H1 (cell line): ENCODE measurements at regions not wholly inside any gene's neighbourhood (a gene's known extent, or its start where the extent isn't known, plus 50 kb on each side); places are given as distances from the start of the nearest gene placed in this dataset.

Source experiments
- CTCF ChIA-PET: fragments of 300-600 bp; sonication (Branson Sonifier 250); formaldehyde crosslinking; loops from one replicate; lab custom pipeline; 2021; ENCODE audit not compliant: partially characterized antibody; lab: Charles Lee
- POLR2A ChIA-PET: fragments of 300-600 bp; sonication (Branson Sonifier 250); formaldehyde crosslinking; loops from one replicate; lab custom pipeline; 2021; ENCODE audit warnings: inconsistent platforms; ENCODE audit not compliant: partially characterized antibody; lab: Charles Lee
- DNase-seq, 2 experiments: peaks; one replicate each; pipeline versions ENCODE4 v3.0.0 to v3.0.0-alpha.2; 2010 to 2022; ENCODE audit warnings: low spot score in 2 of 2, low read depth in 1 of 2, mixed read lengths in 1 of 2
- FAIRE-seq: peaks from 2 replicates; lab custom pipeline; 2011; peaks lifted over from hg19 to GRCh38; lab: Jason Lieb, UNC
- H2AFZ ChIP-seq: 2 replicates; pipeline ENCODE4 v1.8.1; 2012; ENCODE audit warnings: low read length, inconsistent platforms
- H2AK5ac ChIP-seq: 2 replicates; pipeline ENCODE4 v1.6.1; 2013; ENCODE audit warnings: low read depth, low read length
- H2BK120ac ChIP-seq: replicated peaks from 2 replicates; pipeline ENCODE3; 2013; ENCODE audit warnings: low read depth, low read length, inconsistent platforms
- H2BK12ac ChIP-seq: 2 replicates; pipeline ENCODE4 v1.6.1; 2013; ENCODE audit warnings: low read depth, low read length
- H2BK15ac ChIP-seq: 2 replicates; pipeline ENCODE4 v1.6.1; 2013; ENCODE audit warnings: low read length
- H2BK20ac ChIP-seq: 2 replicates; pipeline ENCODE4 v1.6.1; 2013; ENCODE audit warnings: low read length
- H2BK5ac ChIP-seq: 2 replicates; pipeline ENCODE4 v1.6.1; 2013; ENCODE audit warnings: low read depth, low read length
- H3K14ac ChIP-seq: 2 replicates; pipeline ENCODE4 v1.6.1; 2013; ENCODE audit warnings: inconsistent platforms; ENCODE audit not compliant: insufficient read length
- H3K18ac ChIP-seq: 2 replicates; pipeline ENCODE4 v1.6.1; 2013; ENCODE audit warnings: low read length; ENCODE audit errors: extremely low read depth
- H3K23ac ChIP-seq: 2 replicates; pipeline ENCODE4 v1.6.1; 2013; ENCODE audit warnings: inconsistent platforms; ENCODE audit not compliant: insufficient read length
- H3K23me2 ChIP-seq: 2 replicates; pipeline ENCODE4 v1.6.1; 2013; ENCODE audit warnings: low read depth, low read length
- H3K27ac ChIP-seq: 2 replicates; pipeline ENCODE4 v1.6.1; 2011; ENCODE audit warnings: low read depth, low read length, inconsistent platforms
- H3K27me3 ChIP-seq, 4 experiments: replicated peaks in 1 of 4; 1 replicate in 1 of 4; 2 replicates in 3 of 4; pipeline versions ENCODE4 v1.6.1 to v1.8.1; 2011 to 2013; ENCODE audit warnings: low read length in 3 of 4, mild to moderate bottlenecking in 3 of 4, inconsistent platforms in 2 of 4, mixed read lengths in 2 of 4, moderate library complexity in 1 of 4; ENCODE audit not compliant: control insufficient read depth in 3 of 4, insufficient read depth in 3 of 4; ENCODE audit errors: extremely low read depth in 1 of 4
- H3K36me3 ChIP-seq, 4 experiments: 2 replicates each; pipeline versions ENCODE4 v1.6.1 to v1.8.1; 2011 to 2013; ENCODE audit warnings: mild to moderate bottlenecking in 4 of 4, low read length in 3 of 4, moderate library complexity in 2 of 4, control low read depth in 1 of 4, inconsistent platforms in 1 of 4; ENCODE audit not compliant: insufficient read depth in 4 of 4, control insufficient read depth in 2 of 4
- H3K4ac ChIP-seq: replicated peaks from 2 replicates; pipeline ENCODE3; 2013; ENCODE audit warnings: low read length, low read depth, mixed read lengths, inconsistent platforms; ENCODE audit not compliant: insufficient read length
- H3K4me1 ChIP-seq, 4 experiments: replicated peaks in 1 of 4; 1 replicate in 1 of 4; 2 replicates in 3 of 4; pipeline versions ENCODE4 v1.6.1 to v1.8.1; 2011 to 2013; ENCODE audit warnings: low read length in 3 of 4, inconsistent platforms in 2 of 4, mixed read lengths in 1 of 4; ENCODE audit not compliant: insufficient read depth in 4 of 4, control insufficient read depth in 3 of 4
- H3K4me2 ChIP-seq, 2 experiments: 2 replicates each; pipeline versions ENCODE4 v1.6.1 to v1.8.1; 2011 to 2013; ENCODE audit warnings: low read depth in 2 of 2, low read length in 2 of 2, control low read depth in 1 of 2, inconsistent platforms in 1 of 2, mild to moderate bottlenecking in 1 of 2; ENCODE audit not compliant: insufficient read depth in 1 of 2
- H3K4me3 ChIP-seq, 4 experiments: fragments of 200-600, 300-600 bp in 1 of 4; sonication (generic), shearing (Covaris generic), sonication (Bioruptor Twin) in 1 of 4; 2 replicates each; pipeline versions ENCODE4 v1.5.1 to v1.8.1; 2011 to 2016; ENCODE audit warnings: low read length in 4 of 4, low read depth in 3 of 4, control low read depth in 2 of 4, inconsistent platforms in 2 of 4, mild to moderate bottlenecking in 2 of 4, mixed read lengths in 1 of 4, moderate library complexity in 1 of 4; ENCODE audit not compliant: insufficient read depth in 2 of 4; ENCODE audit errors: extremely low read depth in 1 of 4
- H3K56ac ChIP-seq: replicated peaks from 2 replicates; pipeline ENCODE3; 2013; ENCODE audit warnings: low read depth, mild to moderate bottlenecking, mixed read lengths, low read length, inconsistent platforms; ENCODE audit not compliant: insufficient read length
- H3K79me1 ChIP-seq: 2 replicates; pipeline ENCODE4 v1.6.1; 2013; ENCODE audit warnings: low read depth, low read length, control low read depth
- H3K79me2 ChIP-seq, 2 experiments: 2 replicates each; pipeline versions ENCODE4 v1.6.1 to v1.8.1; 2012 to 2013; ENCODE audit warnings: low read length in 2 of 2, mild to moderate bottlenecking in 2 of 2, inconsistent platforms in 1 of 2; ENCODE audit not compliant: insufficient read depth in 2 of 2, control insufficient read depth in 1 of 2
- H3K9ac ChIP-seq, 4 experiments: replicated peaks in 1 of 4; 1 replicate in 1 of 4; 2 replicates in 3 of 4; pipeline versions ENCODE4 v1.6.1 to v1.8.1; 2011 to 2013; ENCODE audit warnings: low read depth in 3 of 4, low read length in 3 of 4, control low read depth in 2 of 4, mild to moderate bottlenecking in 2 of 4, moderate library complexity in 2 of 4, inconsistent platforms in 1 of 4; ENCODE audit errors: extremely low read depth in 1 of 4
- H3K9me3 ChIP-seq, 2 experiments: 2 replicates each; pipeline versions ENCODE4 v1.6.1 to v1.8.1; 2012 to 2013; ENCODE audit warnings: mild to moderate bottlenecking in 2 of 2, moderate library complexity in 2 of 2, control low read depth in 1 of 2, inconsistent platforms in 1 of 2, low read depth in 1 of 2, low read length in 1 of 2, mixed read lengths in 1 of 2; ENCODE audit not compliant: insufficient read depth in 2 of 2
- H4K20me1 ChIP-seq, 2 experiments: replicated peaks in 1 of 2; 2 replicates each; pipeline versions ENCODE3 to v1.8.1; 2011 to 2013; ENCODE audit warnings: inconsistent platforms in 2 of 2, low read length in 2 of 2, mild to moderate bottlenecking in 1 of 2; ENCODE audit not compliant: insufficient read depth in 2 of 2, control insufficient read depth in 1 of 2
- H4K5ac ChIP-seq: 2 replicates; pipeline ENCODE4 v1.6.1; 2013; ENCODE audit warnings: low read length, low read depth, mixed read lengths, inconsistent platforms; ENCODE audit not compliant: insufficient read length
- H4K8ac ChIP-seq: 2 replicates; pipeline ENCODE4 v1.8.0; 2013; ENCODE audit warnings: mild to moderate bottlenecking, moderate library complexity, low read length, inconsistent platforms; ENCODE audit not compliant: insufficient read depth; ENCODE audit errors: extremely low read depth
- H4K91ac ChIP-seq: replicated peaks from 2 replicates; pipeline ENCODE3; 2013; ENCODE audit warnings: low read length, mixed read lengths, inconsistent platforms; ENCODE audit not compliant: insufficient read length
- CBX8 ChIP-seq: fragments of 300-800, 300-1000 bp; sonication (generic); IDR thresholded peaks from 2 replicates; pipeline ENCODE4 v1.7.1; 2016; ENCODE audit warnings: low read depth, low read length, borderline replicate concordance
- EZH2 ChIP-seq: fragments of 200-600 bp; sonication (generic); IDR thresholded peaks from 2 replicates; pipeline ENCODE4 v1.7.1; 2012; ENCODE audit warnings: low read depth, mild to moderate bottlenecking, moderate library complexity, low read length, inconsistent platforms; ENCODE audit not compliant: severe bottlenecking
- HDAC6 ChIP-seq: IDR thresholded peaks from one replicate; pipeline ENCODE4 v1.7.1; 2012; ENCODE audit warnings: low read depth, mild to moderate bottlenecking, inconsistent platforms, low read length, moderate library complexity
- JUND ChIP-seq: IDR thresholded peaks from 2 replicates; pipeline ENCODE4 v1.6.1; 2011; ENCODE audit warnings: mild to moderate bottlenecking, improper control_type of control experiment, low read length
- KDM5A ChIP-seq: fragments of 200-600 bp; IDR thresholded peaks from 2 replicates; pipeline ENCODE4 v1.7.1; 2012; ENCODE audit warnings: mild to moderate bottlenecking, low read length, inconsistent platforms, mixed read lengths
- RNF2 ChIP-seq: fragments of 200-900, 300-1000 bp; sonication (generic); IDR thresholded peaks from 2 replicates; pipeline ENCODE4 v1.7.1; 2016; ENCODE audit warnings: borderline replicate concordance, low read depth, mild to moderate bottlenecking, antibody characterized with exemption, low read length; ENCODE audit not compliant: poor library complexity, severe bottlenecking; ENCODE audit errors: missing control alignments
- SP4 ChIP-seq: IDR thresholded peaks from 2 replicates; pipeline ENCODE4 v1.6.1; 2012; ENCODE audit warnings: low read length, inconsistent platforms
- SUZ12 ChIP-seq: fragments of 200-600 bp; sonication (generic); IDR thresholded peaks from 2 replicates; pipeline ENCODE4 v1.6.1; 2012; ENCODE audit warnings: mild to moderate bottlenecking, inconsistent platforms, low read length, moderate library complexity, mixed read lengths
- WGBS, 2 experiments: shearing (Covaris generic) in 1 of 2; methylation state at CpG; one replicate each; pipeline versions ENCODE4 v1.1.6 to v1.1.7; 2013 to 2015; ENCODE audit warnings: low lambda C conversion rate in 2 of 2, mixed read lengths in 2 of 2, inconsistent platforms in 1 of 2, low coverage in 1 of 2, missing lambda C conversion rate in 1 of 2; ENCODE audit not compliant: insufficient replicate concordance in 2 of 2, insufficient coverage in 1 of 2, insufficient read length in 1 of 2; ENCODE audit errors: extremely low coverage in 1 of 2, missing lambda C conversion rate in 1 of 2; 5-methylcytosine and 5-hydroxymethylcytosine counted together
- TF ChIP-seq, protein P1 (sequence below): IDR thresholded peaks from 2 replicates; pipeline ENCODE4 v1.6.1; 2011; ENCODE audit warnings: low read depth, mild to moderate bottlenecking, low read length; ENCODE audit not compliant: insufficient read depth
- TF ChIP-seq, protein P2 (sequence below): IDR thresholded peaks from 2 replicates; pipeline ENCODE4 v1.6.1; 2012; ENCODE audit warnings: inconsistent platforms

DNA sequence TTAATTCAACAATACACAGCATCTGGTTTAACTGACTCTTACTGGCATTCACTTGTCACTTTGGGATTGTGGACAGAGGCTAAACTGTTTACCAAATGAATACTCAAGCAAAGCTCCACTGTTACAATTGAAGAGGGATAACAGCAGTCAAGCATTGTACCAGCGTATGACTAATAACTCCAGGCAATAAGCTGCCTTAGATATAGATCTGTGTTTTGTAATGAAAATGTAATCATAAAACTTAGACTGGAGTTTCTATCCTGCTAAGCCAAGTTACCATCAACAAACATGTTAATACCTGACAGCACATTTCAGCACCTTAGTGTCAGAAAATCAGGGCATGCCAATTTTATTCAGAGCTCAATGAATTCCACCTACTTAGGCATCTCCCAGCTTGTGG lies 889.5 kb downstream of the EPHA4 start:
- Histone ChIP-seq H2BK120ac (no peak overlapping the region), H4K5ac (no peak overlapping the region), H3K79me2 (no peaks in the 10 kb centered on the region), H3K23ac (no peak overlapping the region), H3K56ac (no peak overlapping the region), H3K4me2 (no peak overlapping the region), H3K9me3 (no peaks in the 10 kb centered on the region), H2BK12ac (no peak overlapping the region), H2AK5ac (no peak overlapping the region), H3K4me3 (no peak overlapping the region), H3K27ac (no peak overlapping the region), H3K14ac (no peak overlapping the region), H2BK5ac (no peak overlapping the region), H4K91ac (no peak overlapping the region), H3K4ac (no peak overlapping the region), H3K27me3 (no peaks in the 10 kb centered on the region), H2BK20ac (no peak overlapping the region), H2BK15ac (no peak overlapping the region), H3K4me1 (no peaks in the 10 kb centered on the region), H3K18ac (no peak overlapping the region), H4K8ac (no peak overlapping the region), H3K23me2 (no peaks in the 10 kb centered on the region), H4K20me1 (no peaks in the 10 kb centered on the region), H3K79me1 (no peaks in the 10 kb centered on the region), H2AFZ (no peak overlapping the region), H3K9ac (no peak overlapping the region), H3K36me3 (no peaks in the 10 kb centered on the region)
- FAIRE-seq (no peak), DNase-seq (no peak)
- 82% methylated on average over 1 of the region's 1 CpG; no CpG with 5 or more reads in 1 of the 2 experiments for WGBS, 2 experiments
- POLR2A ChIA-PET, result no interaction called here
- TF ChIP-seq SUZ12 (no peak), RNF2 (no peak), CBX8 (no peak), JUND (no peak), SP4 (no peak), EZH2 (no peak), HDAC6 (no peak), KDM5A (no peak)
- TF ChIP-seq, protein P1, sequence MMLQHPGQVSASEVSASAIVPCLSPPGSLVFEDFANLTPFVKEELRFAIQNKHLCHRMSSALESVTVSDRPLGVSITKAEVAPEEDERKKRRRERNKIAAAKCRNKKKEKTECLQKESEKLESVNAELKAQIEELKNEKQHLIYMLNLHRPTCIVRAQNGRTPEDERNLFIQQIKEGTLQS, result no peak
- TF ChIP-seq, protein P2, sequence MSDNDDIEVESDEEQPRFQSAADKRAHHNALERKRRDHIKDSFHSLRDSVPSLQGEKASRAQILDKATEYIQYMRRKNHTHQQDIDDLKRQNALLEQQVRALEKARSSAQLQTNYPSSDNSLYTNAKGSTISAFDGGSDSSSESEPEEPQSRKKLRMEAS, result no peak
- CTCF ChIA-PET, result interaction anchor here (0.7 to 1.0 kb wide), 2 partner anchors 213 to 937 kb away, joined by 3 to 4 read pairs; no protein-coding TSS in a partner anchor
